RWPE2 (cell line): ENCODE measurements at regions not wholly inside any gene's neighbourhood (a gene's known extent, or its start where the extent isn't known, plus 50 kb on each side); places are given as distances from the start of the nearest gene placed in this dataset.

ENCODE experiments used
- ATAC-seq: fragments of 200-7000 bp; cut with Tn5 transposase; 3 replicates; pipeline ENCODE4 v1.9.1; 2021; ENCODE audit warnings: low read depth
- DNase-seq: peaks from one replicate; pipeline ENCODE4 v3.0.0-alpha.2; 2020; ENCODE audit warnings: low spot score
- H3K27ac ChIP-seq: fragments of 450-650 bp; 2 replicates; pipeline ENCODE4 v1.5.1; 2017; ENCODE audit warnings: mild to moderate bottlenecking; ENCODE audit not compliant: poor library complexity, severe bottlenecking
- H3K27me3 ChIP-seq: fragments of 250-450 bp; sonication (Bioruptor Pico); 2 replicates; pipeline ENCODE4 v1.5.1; 2021; ENCODE audit warnings: mild to moderate bottlenecking, moderate library complexity; ENCODE audit not compliant: insufficient read depth, poor library complexity, severe bottlenecking
- H3K36me3 ChIP-seq: fragments of 250-450 bp; sonication (Bioruptor Pico); 2 replicates; pipeline ENCODE4 v1.5.1; 2020; ENCODE audit warnings: low read depth, mild to moderate bottlenecking, moderate library complexity
- H3K4me1 ChIP-seq: fragments of 250-450 bp; sonication (Bioruptor Pico); 2 replicates; pipeline ENCODE4 v1.5.1; 2021; ENCODE audit warnings: mild to moderate bottlenecking, moderate library complexity; ENCODE audit not compliant: insufficient read depth, poor library complexity, severe bottlenecking
- H3K4me3 ChIP-seq: fragments of 250-450 bp; sonication (Bioruptor Pico); 2 replicates; pipeline ENCODE4 v1.5.1; 2021; ENCODE audit warnings: mild to moderate bottlenecking, moderate library complexity; ENCODE audit not compliant: severe bottlenecking
- H3K9me3 ChIP-seq: fragments of 250-450 bp; sonication (Bioruptor Pico); 2 replicates; pipeline ENCODE4 v1.5.1; 2021; ENCODE audit warnings: mild to moderate bottlenecking, moderate library complexity; ENCODE audit not compliant: severe bottlenecking
- CTCF ChIP-seq: fragments of 450-650 bp; IDR thresholded peaks from one replicate; pipeline ENCODE4 v1.5.1; 2017; ENCODE audit warnings: mild to moderate bottlenecking, moderate library complexity; ENCODE audit not compliant: poor library complexity, severe bottlenecking

DNA sequence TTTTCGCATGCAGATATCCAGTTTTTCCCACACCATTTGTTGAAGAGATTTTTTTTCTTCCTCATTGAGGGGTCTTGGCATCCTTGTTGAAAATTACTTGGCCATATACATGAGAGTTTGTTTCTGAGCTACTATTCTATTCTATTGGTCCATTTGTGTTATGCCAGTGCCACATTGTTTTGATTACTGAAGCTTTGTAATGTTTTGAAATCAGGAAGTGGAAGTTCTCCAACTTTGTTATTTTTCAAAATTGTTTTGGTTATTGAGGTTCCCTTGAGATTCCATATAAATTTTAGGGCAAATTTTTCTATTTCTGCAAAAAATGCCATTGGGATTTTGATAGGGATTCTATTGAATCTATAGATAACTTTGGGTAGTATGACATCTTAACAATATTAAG is 130.3 kb upstream of the PFN2 start:
- TF ChIP-seq CTCF = no peak
- H3K36me3 ChIP-seq = no peaks in the 10 kb centered on the region
- H3K27ac ChIP-seq = no peak overlapping the region
- H3K4me1 ChIP-seq = peaks cover 9% of the 10 kb centered on the region
- ATAC-seq (no peak), DNase-seq (no peak)
- H3K4me3 ChIP-seq = no peak overlapping the region
- H3K9me3 ChIP-seq = no peaks in the 10 kb centered on the region
- no peaks in the 10 kb centered on the region for H3K27me3 ChIP-seq

- peaks cover 23% of the 10 kb centered on the region for H3K4me1 ChIP-seq
- ATAC-seq = no peak
- no peaks in the 10 kb centered on the region for H3K36me3 ChIP-seq
Observed at GRCh38 chr3:150098621-150099020, 127.9 kb upstream of the PFN2 start.

DNA sequence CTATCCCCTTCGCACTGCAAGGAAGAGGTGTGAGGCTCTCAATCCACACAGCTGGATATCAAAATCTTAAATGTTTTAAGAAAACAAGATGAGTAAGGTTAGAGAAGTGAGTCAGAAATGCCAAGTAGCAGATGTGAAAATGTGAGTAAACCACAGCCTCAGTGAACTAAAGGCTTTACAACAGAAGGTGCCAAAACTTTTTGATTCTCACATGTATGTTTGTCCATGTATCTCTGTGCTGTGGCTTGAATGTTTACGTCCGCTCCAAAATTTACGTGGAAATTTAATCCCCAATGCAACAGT is 126.8 kb upstream of the PFN2 start:
- no peak for TF ChIP-seq CTCF

More at GRCh38 chr3:150098621-150099020, 127.9 kb upstream of the PFN2 start:
- Histone ChIP-seq H3K27ac (no peak overlapping the region), H3K4me3 (no peak overlapping the region), H3K27me3 (no peaks in the 10 kb centered on the region), H3K9me3 (no peaks in the 10 kb centered on the region)
- no peak for TF ChIP-seq CTCF
- no peak for DNase-seq

GRCh38 chr3:150096700-150097587 is 126.2 kb upstream of the PFN2 start:
- Histone ChIP-seq H3K36me3 (no peaks in the 10 kb centered on the region), H3K4me1 (peaks cover 23% of the 10 kb centered on the region), H3K27me3 (no peaks in the 10 kb centered on the region), H3K9me3 (no peaks in the 10 kb centered on the region), H3K27ac (no peak overlapping the region), H3K4me3 (no peak overlapping the region)
- DNase-seq (no peak), ATAC-seq (no peak)
- no peak for TF ChIP-seq CTCF

More for the DNA sequence above, 126.8 kb upstream of the PFN2 start:
- Histone ChIP-seq H3K9me3 (no peaks in the 10 kb centered on the region), H3K36me3 (no peaks in the 10 kb centered on the region), H3K27ac (no peak overlapping the region), H3K27me3 (no peaks in the 10 kb centered on the region), H3K4me3 (no peak overlapping the region), H3K4me1 (peaks cover 23% of the 10 kb centered on the region)
- ATAC-seq = peak; percentile 84
- DNase-seq = no peak
